HEK293 (cell line): ENCODE measurements at regions not wholly inside any gene's neighbourhood (a gene's known extent, or its start where the extent isn't known, plus 50 kb on each side); places are given as distances from the start of the nearest gene placed in this dataset.

Experiments
- CTCF ChIA-PET: fragments of 350-600 bp; formaldehyde crosslinking; extraction: SDS; loops from one replicate; lab custom pipeline; 2021; ENCODE audit warnings: antibody characterized with exemption; lab: Yijun Ruan, JAX
- POLR2A ChIA-PET: fragments of 300-600 bp; formaldehyde crosslinking; extraction: SDS; loops from one replicate; lab custom pipeline; 2020; ENCODE audit warnings: antibody characterized with exemption, inconsistent platforms; lab: Yijun Ruan, JAX
- H3K27ac ChIP-seq: fragments of 200-500 bp; sonication (Bioruptor generic); 2 replicates; pipeline ENCODE4 v1.5.1; 2014; ENCODE audit warnings: low read depth, low read length, control low read depth, inconsistent platforms; ENCODE audit errors: extremely low read depth
- H3K36me3 ChIP-seq, 2 experiments: fragments of 200-500 bp in 1 of 2; sonication (Bioruptor generic) in 1 of 2; 1 replicate in 1 of 2; 2 replicates in 1 of 2; pipeline ENCODE4 v1.5.1; 2014 to 2017; ENCODE audit warnings: inconsistent platforms in 2 of 2, low read length in 2 of 2; ENCODE audit not compliant: control insufficient read depth in 2 of 2, insufficient read depth in 1 of 2
- H3K4me1 ChIP-seq: fragments of 200-500 bp; sonication (Bioruptor generic); 2 replicates; pipeline ENCODE4 v1.5.1; 2014; ENCODE audit warnings: mild to moderate bottlenecking, low read length, inconsistent platforms; ENCODE audit not compliant: control insufficient read depth, insufficient read depth
- H3K4me3 ChIP-seq: 2 replicates; pipeline ENCODE4 v1.5.1; 2011; ENCODE audit warnings: low read depth, mild to moderate bottlenecking, control low read depth, low read length, moderate library complexity
- H3K9me3 ChIP-seq: fragments of 200-500 bp; sonication (Bioruptor generic); 2 replicates; pipeline ENCODE4 v1.5.1; 2014; ENCODE audit warnings: low read depth, low read length, inconsistent platforms; ENCODE audit not compliant: control insufficient read depth, insufficient read depth
- GLI2 ChIP-seq: fragments of 450-650 bp; formaldehyde crosslinking; IDR thresholded peaks from 2 replicates; pipeline ENCODE4; 2017; ENCODE audit warnings: missing biosample characterization, missing genetic modification characterization, low read depth, borderline replicate concordance
- HIC1 ChIP-seq: fragments of 450-650 bp; formaldehyde crosslinking; IDR thresholded peaks from 2 replicates; pipeline ENCODE4 v1.5.1; 2016; ENCODE audit warnings: missing biosample characterization, missing genetic modification characterization
- KLF7 ChIP-seq: fragments of 450-650 bp; formaldehyde crosslinking; IDR thresholded peaks from 2 replicates; pipeline ENCODE4 v1.5.1; 2016; ENCODE audit warnings: missing biosample characterization, missing genetic modification characterization, borderline replicate concordance
- SALL2 ChIP-seq: fragments of 450-650 bp; formaldehyde crosslinking; IDR thresholded peaks from 2 replicates; pipeline ENCODE4 v1.5.0; 2017; ENCODE audit warnings: missing biosample characterization, mild to moderate bottlenecking, missing genetic modification characterization, borderline replicate concordance
- TCF7L2 ChIP-seq: IDR thresholded peaks from 2 replicates; pipeline ENCODE4 v1.6.1; 2011; ENCODE audit warnings: low read depth, mild to moderate bottlenecking, inconsistent platforms, low read length, moderate library complexity, borderline replicate concordance
- ZBTB21 ChIP-seq: fragments of 450-650 bp; formaldehyde crosslinking; IDR thresholded peaks from 2 replicates; pipeline ENCODE4 v1.5.1; 2017; ENCODE audit warnings: missing biosample characterization, missing genetic modification characterization
- ZBTB26 ChIP-seq: fragments of 450-650 bp; formaldehyde crosslinking; optimal IDR thresholded peaks from 2 replicates; pipeline ENCODE3; 2016; ENCODE audit warnings: missing biosample characterization, mild to moderate bottlenecking, missing genetic modification characterization
- ZFP69B ChIP-seq: fragments of 450-650 bp; formaldehyde crosslinking; IDR thresholded peaks from 2 replicates; pipeline ENCODE4 v1.5.1; 2016; ENCODE audit warnings: missing biosample characterization, missing genetic modification characterization
- ZNF169 ChIP-seq: fragments of 450-650 bp; formaldehyde crosslinking; IDR thresholded peaks from 2 replicates; pipeline ENCODE4 v1.5.1; 2016; ENCODE audit warnings: missing biosample characterization, missing genetic modification characterization
- ZNF174 ChIP-seq: fragments of 450-650 bp; formaldehyde crosslinking; IDR thresholded peaks from 2 replicates; pipeline ENCODE4 v1.5.0; 2017; ENCODE audit warnings: missing biosample characterization, mild to moderate bottlenecking, missing genetic modification characterization
- ZNF184 ChIP-seq: fragments of 450-650 bp; IDR thresholded peaks from 2 replicates; pipeline ENCODE4 v1.5.1; 2018; ENCODE audit warnings: missing biosample characterization, mild to moderate bottlenecking, missing genetic modification characterization
- ZNF221 ChIP-seq: fragments of 450-650 bp; formaldehyde crosslinking; IDR thresholded peaks from 2 replicates; pipeline ENCODE4 v1.5.1; 2017; ENCODE audit warnings: missing biosample characterization, missing genetic modification characterization, borderline replicate concordance
- ZNF239 ChIP-seq: fragments of 450-650 bp; formaldehyde crosslinking; IDR thresholded peaks from 2 replicates; pipeline ENCODE4 v1.5.1; 2016; ENCODE audit warnings: missing biosample characterization, missing genetic modification characterization
- ZNF280C ChIP-seq: fragments of 450-650 bp; formaldehyde crosslinking; IDR thresholded peaks from 2 replicates; pipeline ENCODE4 v1.5.1; 2016; ENCODE audit warnings: missing biosample characterization, missing genetic modification characterization
- ZNF311 ChIP-seq: fragments of 450-650 bp; formaldehyde crosslinking; IDR thresholded peaks from 2 replicates; pipeline ENCODE4 v1.5.1; 2017; ENCODE audit warnings: missing biosample characterization, missing genetic modification characterization, borderline replicate concordance
- ZNF433 ChIP-seq: fragments of 450-650 bp; formaldehyde crosslinking; IDR thresholded peaks from 2 replicates; pipeline ENCODE4 v1.5.1; 2016; ENCODE audit warnings: missing biosample characterization, missing genetic modification characterization, low read depth
- ZNF513 ChIP-seq: fragments of 450-650 bp; IDR thresholded peaks from 2 replicates; pipeline ENCODE4 v1.5.1; 2018; ENCODE audit warnings: missing biosample characterization, missing genetic modification characterization
- ZNF558 ChIP-seq: fragments of 450-650 bp; formaldehyde crosslinking; IDR thresholded peaks from 2 replicates; pipeline ENCODE4 v1.5.1; 2016; ENCODE audit warnings: missing biosample characterization, missing genetic modification characterization
- ZNF571 ChIP-seq: fragments of 450-650 bp; formaldehyde crosslinking; IDR thresholded peaks from 2 replicates; pipeline ENCODE4 v1.5.0; 2017; ENCODE audit warnings: missing biosample characterization, missing genetic modification characterization
- ZNF664 ChIP-seq: fragments of 450-650 bp; formaldehyde crosslinking; IDR thresholded peaks from 2 replicates; pipeline ENCODE4 v1.5.1; 2016; ENCODE audit warnings: missing biosample characterization, missing genetic modification characterization
- ZNF792 ChIP-seq: fragments of 450-650 bp; formaldehyde crosslinking; IDR thresholded peaks from 2 replicates; pipeline ENCODE4 v1.5.1; 2016; ENCODE audit warnings: missing biosample characterization, missing genetic modification characterization
- ZSCAN16 ChIP-seq: fragments of 450-650 bp; formaldehyde crosslinking; IDR thresholded peaks from 2 replicates; pipeline ENCODE4 v1.5.1; 2016; ENCODE audit warnings: missing biosample characterization, missing genetic modification characterization

GRCh38 chr6:9172096-9172495 lies 736.8 kb upstream of the SLC35B3 start (continued):
- TF ChIP-seq ZNF239 (tag by site-specific recombination) (no peak), ZSCAN16 (tag by site-specific recombination) (no peak)

- Histone ChIP-seq H3K4me3 (no peak overlapping the region), H3K9me3 (no peaks in the 10 kb centered on the region), H3K4me1 (no peaks in the 10 kb centered on the region), H3K27ac (no peak overlapping the region), H3K36me3 (no peaks in the 10 kb centered on the region)
- TF ChIP-seq ZNF571 (tag by site-specific recombination), result no peak
- no peak for TF ChIP-seq SALL2 (tag by site-specific recombination)
- TF ChIP-seq ZNF174, result no peak
- ChIA-PET CTCF (no interaction called here), POLR2A (no interaction called here)
Measured at GRCh38 chr6:9168669-9169068, 733.3 kb upstream of the SLC35B3 start.

GRCh38 chr6:9161731-9162130 lies 726.4 kb upstream of the SLC35B3 start:
- CTCF ChIA-PET, result no interaction called here
- H3K9me3 ChIP-seq, result no peaks in the 10 kb centered on the region
- H3K4me3 ChIP-seq, result no peak overlapping the region
- TF ChIP-seq ZNF433 (tag by site-specific recombination) (no peak), HIC1 (tag by site-specific recombination) (no peak), ZBTB26 (tag by site-specific recombination) (no peak), ZNF558 (tag by site-specific recombination) (no peak), GLI2 (no peak)
- TF ChIP-seq, all 188 proteins: peak for 0
- Histone ChIP-seq H3K4me1 (no peaks in the 10 kb centered on the region), H3K36me3 (no peaks in the 10 kb centered on the region), H3K27ac (no peak overlapping the region)
- POLR2A ChIA-PET, result no interaction called here

- no peak for TF ChIP-seq ZNF792 (tag by site-specific recombination)
- TF ChIP-seq ZNF311 (tag by site-specific recombination), result no peak
- TF ChIP-seq ZNF184 (tag by site-specific recombination), result no peak
- TF ChIP-seq ZBTB21, result no peak
- TF ChIP-seq ZNF221, result no peak
- no peak for TF ChIP-seq ZFP69B (tag by site-specific recombination)
- no peak for TF ChIP-seq ZNF513 (tag by site-specific recombination)
- no peak for TF ChIP-seq ZNF664
- TF ChIP-seq KLF7 (tag by site-specific recombination), result no peak
- no peak for TF ChIP-seq TCF7L2
- TF ChIP-seq ZNF280C (tag by site-specific recombination), result no peak
- no peak for TF ChIP-seq ZNF169 (tag by site-specific recombination)
- no peaks in the 10 kb centered on the region for H3K4me1 ChIP-seq
- ChIA-PET POLR2A (no interaction called here), CTCF (interaction anchor here (0.6 kb wide), 1 partner anchor 324 kb away, joined by 3 read pairs; no protein-coding TSS in a partner anchor)
- no peak overlapping the region for H3K27ac ChIP-seq
- no peaks in the 10 kb centered on the region for H3K9me3 ChIP-seq
- no peak overlapping the region for H3K4me3 ChIP-seq
- H3K36me3 ChIP-seq, result no peaks in the 10 kb centered on the region
Measured at GRCh38 chr6:9159051-9159450, 723.7 kb upstream of the SLC35B3 start.
